CD4-positive, alpha-beta T cell treated with Interleukin-12 subunit alpha and Interleukin-12 subunit beta, for 1 hour (primary cell): ENCODE measurements at regions not wholly inside any gene's neighbourhood (a gene's known extent, or its start where the extent isn't known, plus 50 kb on each side); places are given as distances from the start of the nearest gene placed in this dataset.
"Not testable (repeated sequence)": the region's sequence is repeated elsewhere in the genome, so short reads cannot be mapped to it uniquely, and the experiment has no call there.

Experiments
- DNase-seq: peaks from one replicate; pipeline ENCODE4 v3.0.0-alpha.2; 2020

DNA sequence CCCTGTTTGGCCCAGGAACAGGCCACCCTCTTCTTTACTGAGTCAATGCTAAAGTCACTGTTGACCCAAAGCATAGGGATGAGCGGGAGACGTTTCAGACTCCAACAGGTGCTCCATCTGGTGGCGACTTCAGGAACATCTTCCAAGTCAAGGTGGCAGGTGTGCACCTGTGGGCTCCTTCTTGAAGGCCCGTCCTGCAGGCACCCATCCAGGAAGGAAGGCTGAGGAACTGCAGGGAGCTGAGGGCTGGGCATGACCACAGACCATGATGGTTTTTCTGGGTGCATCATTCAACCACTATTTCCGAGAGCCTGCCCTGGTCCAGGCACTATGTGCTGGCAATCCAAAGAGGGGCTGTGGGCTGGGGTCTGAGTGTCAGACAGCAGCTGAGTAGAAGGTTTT lies 142.8 kb downstream of the NDUFA10 start:
- peak; percentile 59 for DNase-seq

GRCh38 chr2:239881561-239882320 lies 143.4 kb downstream of the NDUFA10 start:
- DNase-seq: no peak

GRCh38 chr2:239881031-239881471 lies 144.1 kb downstream of the NDUFA10 start:
- no peak for DNase-seq

- no peak for DNase-seq
Measured at GRCh38 chr2:239880396-239880795, 144.7 kb downstream of the NDUFA10 start.

- DNase-seq: no peak
Measured at GRCh38 chr2:239879423-239880084, 145.6 kb downstream of the NDUFA10 start.

DNA sequence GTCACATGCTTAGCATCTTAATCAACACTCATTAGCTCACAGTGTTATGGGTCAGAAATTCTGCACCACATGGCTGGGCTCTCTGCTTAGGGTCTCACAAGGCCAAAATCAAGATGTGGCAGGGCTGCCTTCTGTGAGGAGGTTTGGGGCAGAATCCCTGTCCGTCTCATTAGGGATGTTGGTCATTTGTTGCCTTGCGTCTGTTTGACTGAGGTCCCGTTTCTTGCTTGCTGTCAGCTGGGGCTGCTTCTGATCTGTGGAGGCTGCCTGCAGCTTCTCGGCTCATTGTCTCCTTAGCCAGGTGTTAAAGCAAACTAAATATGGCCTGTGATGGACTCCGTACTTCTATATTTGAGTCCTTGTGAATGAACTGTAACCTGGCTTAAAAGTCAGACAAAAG lies 146.5 kb downstream of the NDUFA10 start:
- DNase-seq: no peak

- no peak for DNase-seq
Measured at GRCh38 chr2:239876948-239877289, 148.2 kb downstream of the NDUFA10 start.

GRCh38 chr2:239876271-239876947 lies 148.7 kb downstream of the NDUFA10 start:
- no peak for DNase-seq

DNA sequence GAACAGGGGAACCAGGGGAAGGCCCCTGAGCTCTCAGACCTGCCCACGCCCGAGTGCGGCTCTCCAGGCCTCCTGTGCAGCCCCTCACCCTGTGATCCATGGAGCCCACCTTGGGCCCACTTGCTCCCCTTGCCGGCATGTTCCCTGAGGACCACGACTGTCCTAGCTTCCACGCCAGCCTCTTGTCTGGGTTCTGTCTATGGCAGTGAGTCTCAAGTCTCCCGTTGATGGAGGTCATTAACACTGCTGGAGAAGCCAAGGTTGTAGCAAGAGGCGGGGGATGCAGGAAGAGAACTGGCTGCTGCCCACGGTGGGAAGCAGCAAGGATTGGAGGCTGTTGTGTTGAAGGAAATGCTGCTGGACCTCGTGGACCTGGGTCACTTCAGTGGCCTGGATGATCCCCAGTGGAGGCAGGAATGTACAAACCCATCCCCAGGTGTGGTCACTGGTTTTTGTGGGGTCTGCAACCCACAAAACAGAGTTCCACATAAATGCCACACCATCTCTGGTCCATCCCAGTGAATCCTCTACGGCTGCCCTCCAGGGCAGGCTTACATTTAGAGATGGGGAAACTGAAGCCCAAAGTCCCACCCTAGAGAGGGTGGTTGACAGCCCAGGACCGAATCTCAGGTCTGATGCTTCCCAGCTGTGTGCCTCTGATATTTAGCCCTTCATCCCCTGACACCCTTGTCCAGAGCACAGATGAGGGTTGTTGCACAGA lies 150.3 kb downstream of the NDUFA10 start:
- no peak for DNase-seq

DNA sequence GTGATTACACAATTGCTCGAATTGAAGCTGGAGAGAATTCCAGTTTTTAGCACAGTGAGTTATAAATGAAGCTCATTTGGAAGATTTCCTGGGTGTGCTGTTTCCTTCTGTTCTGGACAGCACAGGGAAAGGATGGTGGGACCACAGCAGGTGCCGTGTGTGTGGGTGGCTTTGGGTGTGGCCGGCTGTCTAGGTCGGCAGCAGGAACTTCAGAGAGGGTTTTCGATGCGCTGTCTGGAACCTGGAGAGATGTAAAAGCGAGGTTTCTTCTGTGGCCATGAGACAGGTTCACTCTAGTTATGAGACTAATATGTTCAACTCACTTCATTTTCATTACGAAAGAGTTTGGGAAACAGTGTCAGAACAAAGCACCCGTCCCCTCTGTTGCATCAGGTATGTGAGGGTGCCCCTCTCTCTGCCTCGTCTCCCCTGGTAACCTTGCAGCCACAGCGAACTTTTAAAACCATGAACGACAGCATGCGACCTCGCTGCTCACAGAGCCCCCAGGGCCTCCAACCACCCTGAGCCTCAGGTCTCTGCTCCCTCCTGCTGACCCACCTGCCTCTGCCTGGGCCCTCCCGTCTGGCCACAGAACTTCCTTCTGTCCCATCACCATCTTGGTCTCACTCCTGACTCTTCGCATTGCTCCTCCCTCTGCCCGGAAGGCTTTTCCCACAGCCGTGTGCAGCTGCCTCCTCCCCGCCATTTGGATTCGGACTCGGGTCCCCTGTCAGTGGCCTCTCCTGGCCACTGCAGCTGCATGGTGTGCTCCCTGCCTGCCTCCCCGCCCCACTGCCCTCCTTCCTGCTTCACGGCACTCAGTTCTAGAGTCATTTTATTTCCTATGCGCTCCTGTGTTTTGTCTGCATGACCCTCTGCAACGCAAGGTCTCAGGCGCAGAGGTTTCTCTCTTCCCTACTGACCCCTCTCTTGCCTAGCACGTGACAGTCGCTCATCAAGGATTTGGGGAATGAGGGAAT lies 151.2 kb downstream of the NDUFA10 start:
- DNase-seq: no peak

DNA sequence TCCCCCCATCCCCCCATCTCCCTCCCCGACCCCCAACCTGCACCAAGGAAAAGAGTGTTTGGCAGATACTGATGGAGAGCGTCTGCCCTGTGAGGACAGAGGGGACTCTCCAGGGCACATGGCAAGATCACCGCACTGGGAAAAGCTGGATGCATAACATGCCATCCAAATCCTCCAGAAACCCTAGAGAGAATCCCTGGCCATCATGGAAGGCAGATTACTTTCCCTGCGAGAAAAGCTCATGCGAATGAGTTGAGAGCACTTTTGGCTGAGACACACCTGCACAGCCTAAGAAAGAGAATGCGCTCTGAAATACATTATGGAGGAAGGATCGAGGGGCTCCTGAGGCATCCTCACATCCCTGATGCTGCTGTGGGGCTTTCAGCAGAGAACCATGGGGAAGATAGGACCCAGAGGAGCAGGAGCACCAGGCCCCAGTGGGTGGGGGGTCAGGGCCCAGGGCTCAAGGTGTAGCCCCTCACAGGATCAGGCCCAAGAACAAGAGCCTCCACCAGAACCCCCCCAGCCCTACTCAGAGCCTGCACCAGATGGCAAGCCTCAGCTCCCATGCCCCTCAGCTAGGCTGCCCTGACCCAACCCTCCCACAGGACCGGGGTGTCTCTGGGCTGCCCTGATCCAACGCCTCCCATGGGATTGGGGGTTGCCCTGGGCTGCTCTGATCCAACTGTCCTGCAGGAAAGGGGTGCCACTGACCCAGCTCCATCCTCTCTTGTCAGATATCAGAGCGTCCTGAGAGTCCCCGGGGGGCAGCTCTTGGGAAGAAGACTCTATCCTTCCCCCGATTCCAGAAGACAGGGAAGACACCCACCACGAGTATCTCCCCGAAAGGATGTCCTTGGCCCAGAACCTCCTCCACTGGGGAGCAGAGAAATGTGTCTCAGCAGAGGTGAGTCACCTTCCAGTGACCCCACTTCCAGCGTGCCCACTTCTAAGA lies 153.4 kb downstream of the NDUFA10 start:
- no peak for DNase-seq

DNA sequence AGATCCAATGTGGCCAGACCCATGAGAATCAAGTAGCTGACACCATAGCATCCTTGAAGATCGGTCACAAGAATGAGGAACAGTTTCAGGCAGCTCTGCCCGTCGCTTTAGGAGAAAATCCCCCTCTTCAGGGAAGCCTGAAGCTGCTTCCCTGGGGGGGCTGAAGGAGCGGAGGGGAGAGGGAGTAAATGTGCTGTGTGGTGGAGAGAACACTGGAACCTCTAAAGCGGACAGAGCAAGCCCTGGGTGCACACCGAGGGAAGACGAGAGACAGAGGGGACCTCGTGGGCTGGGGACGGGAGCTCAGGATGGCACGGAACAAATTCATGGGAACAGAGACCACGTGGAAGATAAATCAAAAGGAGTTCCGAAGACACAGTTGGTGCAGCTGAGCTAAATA lies 154.3 kb downstream of the NDUFA10 start:
- no peak for DNase-seq

DNA sequence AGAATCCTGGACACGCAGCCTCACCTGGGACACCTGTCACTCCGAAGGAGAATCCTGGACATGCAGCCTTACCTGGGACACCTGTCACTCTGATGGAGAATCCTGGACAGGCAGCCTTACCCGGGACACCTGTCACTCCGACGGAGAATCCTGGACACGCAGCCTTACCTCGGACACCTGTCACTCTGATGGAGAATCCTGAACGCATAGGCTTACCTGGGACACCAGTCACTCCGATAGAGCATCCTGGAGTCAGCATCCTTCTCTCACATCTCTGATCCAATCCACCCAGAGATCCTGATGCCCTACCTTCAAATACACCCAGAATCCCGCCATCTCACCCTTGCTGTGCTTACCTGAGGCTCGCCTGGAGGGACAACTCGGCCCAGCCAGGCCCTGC lies 154.9 kb downstream of the NDUFA10 start:
- DNase-seq: no peak

DNA sequence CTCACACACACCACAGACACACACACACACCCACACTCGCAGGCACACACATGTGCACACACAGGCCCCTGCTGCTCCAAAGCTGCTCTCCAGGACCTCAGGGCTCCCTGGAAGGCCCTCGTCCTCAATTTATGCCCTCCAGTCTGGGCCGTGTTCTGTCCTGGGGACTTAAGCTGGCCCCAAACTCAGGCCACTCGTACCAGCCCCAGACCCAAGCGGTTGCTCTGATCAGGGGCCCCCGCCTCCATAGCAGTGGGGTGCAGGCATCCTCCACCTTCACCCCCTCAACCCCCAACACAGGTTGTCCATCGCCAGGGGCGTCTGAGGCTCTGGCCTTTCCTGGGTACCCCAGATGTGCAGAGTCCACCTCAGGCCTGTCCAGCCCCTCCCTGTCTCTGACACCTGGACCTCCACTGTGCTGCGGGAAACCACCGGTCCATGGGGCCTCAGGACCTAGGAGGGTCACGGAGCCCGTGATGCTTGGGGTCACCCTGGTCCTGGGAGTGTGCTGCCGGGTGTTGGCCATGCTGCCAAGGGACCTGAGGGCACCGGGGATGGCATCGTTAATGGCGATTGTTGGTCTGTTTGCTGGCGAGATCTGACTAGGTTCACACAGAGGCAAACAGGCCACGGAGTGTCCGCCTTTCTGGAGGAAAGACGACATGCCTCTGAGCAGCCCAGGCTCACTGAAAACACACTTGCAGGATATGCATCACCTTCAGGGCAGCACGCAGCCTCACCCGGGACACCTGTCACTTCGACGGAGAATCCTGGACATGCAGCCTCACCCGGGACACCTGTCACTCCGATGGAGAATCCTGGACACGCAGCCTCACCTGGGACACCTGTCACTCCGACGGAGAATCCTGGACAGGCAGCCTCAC lies 155.6 kb downstream of the NDUFA10 start:
- DNase-seq: no peak

GRCh38 chr2:239868556-239869181 lies 156.5 kb downstream of the NDUFA10 start:
- no peak for DNase-seq

DNA sequence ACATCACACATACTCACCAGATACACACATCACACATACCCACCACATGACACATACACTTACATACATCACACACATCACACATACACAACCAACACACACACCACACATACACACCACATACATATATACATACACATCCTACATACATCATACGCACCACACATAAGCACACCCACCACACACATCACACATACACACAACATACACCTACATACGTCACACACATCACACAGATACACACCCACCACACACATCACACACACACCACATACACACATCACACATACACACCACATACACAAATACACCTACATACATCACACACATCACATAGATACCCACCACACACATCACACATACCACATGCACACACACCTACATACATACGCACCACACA lies 158.4 kb downstream of the NDUFA10 start:
- DNase-seq: no peak

DNA sequence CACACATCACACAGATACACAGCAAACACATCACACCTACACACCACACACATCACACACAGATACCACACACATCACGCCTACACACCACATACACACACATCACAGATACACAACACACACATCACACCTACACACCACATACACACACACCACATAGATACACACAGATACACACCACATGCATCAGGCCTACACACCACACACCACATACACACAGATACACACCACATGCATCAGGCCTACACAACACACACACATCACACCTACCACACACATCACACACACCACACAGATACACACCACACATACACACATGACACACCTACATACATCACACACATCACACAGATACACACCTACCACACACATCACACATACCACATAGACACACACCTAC lies 158.8 kb downstream of the NDUFA10 start:
- no peak for DNase-seq

- DNase-seq: not testable (repeated sequence)
Measured at GRCh38 chr2:239865856-239866255, 159.3 kb downstream of the NDUFA10 start.

DNA sequence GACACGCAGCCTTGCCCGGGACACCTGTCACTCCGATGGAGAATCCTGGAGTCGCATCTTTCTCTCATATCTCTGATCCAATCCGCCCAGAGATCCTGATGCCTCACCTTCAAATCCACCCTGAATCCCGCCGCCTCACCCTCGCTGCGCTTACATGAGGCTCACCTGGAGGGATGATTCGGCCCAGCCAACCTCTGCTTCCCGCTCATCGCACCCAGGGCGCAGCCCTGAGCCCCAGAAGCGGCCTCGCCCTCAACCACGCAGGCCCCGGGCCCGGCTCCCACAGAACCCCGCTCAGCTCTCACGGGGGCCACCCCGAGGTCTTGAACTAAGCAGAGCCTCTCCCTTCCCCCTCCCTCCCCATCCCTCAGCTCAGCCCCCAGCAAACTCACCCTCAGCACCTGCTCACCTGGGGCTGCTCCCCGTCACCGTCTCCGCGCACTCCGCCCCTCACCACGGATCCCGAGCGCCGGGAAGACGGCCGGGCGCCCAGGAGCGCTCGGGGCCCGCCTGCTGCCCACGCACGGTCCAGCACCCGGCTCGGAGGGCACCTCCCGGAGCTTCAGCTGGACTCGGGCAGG lies 160.0 kb downstream of the NDUFA10 start:
- DNase-seq: no peak
